H9 (cell line): ENCODE measurements at regions not wholly inside any gene's neighbourhood (a gene's known extent, or its start where the extent isn't known, plus 50 kb on each side); places are given as distances from the start of the nearest gene placed in this dataset.

Source experiments
- DNase-seq: peaks from one replicate; pipeline ENCODE4 v3.0.0-alpha.2; 2017
- H2AFZ ChIP-seq: one replicate; pipeline ENCODE4 v1.6.1; 2013; ENCODE audit warnings: mild to moderate bottlenecking, low read length, control low read depth, moderate library complexity
- H2AK5ac ChIP-seq: 2 replicates; pipeline ENCODE4 v1.6.1; 2013; ENCODE audit warnings: low read length, control low read depth, mixed read lengths; ENCODE audit not compliant: insufficient read length
- H2BK120ac ChIP-seq: one replicate; pipeline ENCODE4 v1.6.1; 2013; ENCODE audit warnings: low read depth, mild to moderate bottlenecking, low read length, control low read depth, inconsistent platforms; ENCODE audit not compliant: poor library complexity, severe bottlenecking
- H2BK12ac ChIP-seq: 2 replicates; pipeline ENCODE4 v1.6.1; 2013; ENCODE audit warnings: low read length, control low read depth, mixed read lengths, low read depth; ENCODE audit not compliant: insufficient read length
- H2BK15ac ChIP-seq: 2 replicates; pipeline ENCODE4 v1.6.1; 2013; ENCODE audit warnings: low read depth, low read length, control low read depth
- H2BK20ac ChIP-seq: one replicate; pipeline ENCODE4 v1.6.1; 2013; ENCODE audit warnings: low read depth, mild to moderate bottlenecking, low read length, control low read depth, inconsistent platforms; ENCODE audit not compliant: poor library complexity, severe bottlenecking
- H2BK5ac ChIP-seq: 2 replicates; pipeline ENCODE4 v1.6.1; 2013; ENCODE audit warnings: low read length, control low read depth, mixed read lengths; ENCODE audit not compliant: insufficient read length
- H3K14ac ChIP-seq: 2 replicates; pipeline ENCODE4 v1.6.1; 2013; ENCODE audit warnings: low read length, control low read depth; ENCODE audit not compliant: insufficient read depth
- H3K18ac ChIP-seq: 2 replicates; pipeline ENCODE4 v1.6.1; 2013; ENCODE audit warnings: low read depth, mild to moderate bottlenecking, mixed read lengths, low read length, control low read depth; ENCODE audit not compliant: insufficient read length
- H3K23ac ChIP-seq: 2 replicates; pipeline ENCODE4 v1.6.1; 2013; ENCODE audit warnings: low read length, control low read depth, mixed read lengths, low read depth; ENCODE audit not compliant: insufficient read length
- H3K23me2 ChIP-seq: 2 replicates; pipeline ENCODE4 v1.6.1; 2013; ENCODE audit warnings: low read depth, mild to moderate bottlenecking, mixed read lengths, low read length, control low read depth; ENCODE audit not compliant: insufficient read length, poor library complexity, severe bottlenecking
- H3K27ac ChIP-seq: 2 replicates; pipeline ENCODE4 v1.5.1; 2013; ENCODE audit warnings: low read length, control low read depth, mixed read lengths, low read depth; ENCODE audit not compliant: insufficient read length
- H3K27me3 ChIP-seq: 2 replicates; pipeline ENCODE4 v1.6.1; 2013; ENCODE audit warnings: low read length, control low read depth, inconsistent platforms; ENCODE audit not compliant: insufficient read depth
- H3K4ac ChIP-seq: 2 replicates; pipeline ENCODE4 v1.6.1; 2013; ENCODE audit warnings: low read depth, mild to moderate bottlenecking, control low read depth, inconsistent platforms, low read length, moderate library complexity
- H3K4me1 ChIP-seq: 2 replicates; pipeline ENCODE4 v1.6.1; 2013; ENCODE audit warnings: low read length, control low read depth, inconsistent platforms; ENCODE audit not compliant: insufficient read depth
- H3K4me2 ChIP-seq: 2 replicates; pipeline ENCODE4 v1.6.1; 2013; ENCODE audit warnings: low read length, control low read depth, mixed read lengths; ENCODE audit not compliant: insufficient read length, insufficient read depth
- H3K56ac ChIP-seq: 2 replicates; pipeline ENCODE4 v1.6.1; 2013; ENCODE audit warnings: low read depth, mild to moderate bottlenecking, mixed read lengths, low read length, control low read depth; ENCODE audit not compliant: insufficient read length
- H3K79me1 ChIP-seq: 2 replicates; pipeline ENCODE4 v1.6.1; 2013; ENCODE audit warnings: low read depth, mild to moderate bottlenecking, moderate library complexity, low read length, control low read depth, inconsistent platforms; ENCODE audit not compliant: insufficient read depth, poor library complexity, severe bottlenecking
- H3K79me2 ChIP-seq: 2 replicates; pipeline ENCODE4 v1.6.1; 2013; ENCODE audit warnings: low read length, control low read depth, inconsistent platforms; ENCODE audit not compliant: insufficient read depth
- H3K9ac ChIP-seq: 2 replicates; pipeline ENCODE4 v1.6.1; 2013; ENCODE audit warnings: low read length, control low read depth, mixed read lengths; ENCODE audit not compliant: insufficient read length; ENCODE audit errors: extremely low read depth
- H3K9me3 ChIP-seq: one replicate; pipeline ENCODE4 v1.6.1; 2013; ENCODE audit warnings: low read depth, low read length, inconsistent platforms; ENCODE audit not compliant: control insufficient read depth
- H3T11ph ChIP-seq: one replicate; pipeline ENCODE4 v1.6.1; 2013; ENCODE audit warnings: mild to moderate bottlenecking, low read length, control low read depth, inconsistent platforms
- H4K20me1 ChIP-seq: one replicate; pipeline ENCODE4 v1.6.1; 2013; ENCODE audit not compliant: control insufficient read depth, insufficient read length, insufficient read depth
- H4K5ac ChIP-seq: 2 replicates; pipeline ENCODE4 v1.6.1; 2013; ENCODE audit warnings: low read depth, mild to moderate bottlenecking, mixed read lengths, low read length, control low read depth; ENCODE audit not compliant: insufficient read length
- H4K8ac ChIP-seq: replicated peaks from 2 replicates; pipeline ENCODE4 v1.6.1; 2013; ENCODE audit warnings: low read length, control low read depth, mixed read lengths, low read depth; ENCODE audit not compliant: insufficient read length
- H4K91ac ChIP-seq: 2 replicates; pipeline ENCODE4 v1.6.1; 2013; ENCODE audit warnings: low read depth, mild to moderate bottlenecking, moderate library complexity, mixed read lengths, low read length, control low read depth; ENCODE audit not compliant: insufficient read length
- H3K27ac Mint-ChIP-seq, 3 experiments: 2 replicates in 2 of 3; 3 replicates in 1 of 3; pipeline ENCODE4 v1.8.0; 2020 to 2021; ENCODE audit warnings: mixed read lengths in 3 of 3, mild to moderate bottlenecking in 1 of 3, moderate library complexity in 1 of 3
- H3K27me3 Mint-ChIP-seq: 2 replicates; pipeline ENCODE4 v1.8.0; 2021; ENCODE audit warnings: low read depth, mild to moderate bottlenecking, moderate library complexity, mixed read lengths
- H3K36me3 Mint-ChIP-seq, 3 experiments: 2 replicates in 2 of 3; 3 replicates in 1 of 3; pipeline ENCODE4 v1.8.0; 2020 to 2021; ENCODE audit warnings: low read depth in 3 of 3, mixed read lengths in 3 of 3; ENCODE audit not compliant: insufficient read depth in 1 of 3
- H3K4me1 Mint-ChIP-seq, 2 experiments: 2 replicates each; pipeline ENCODE4 v1.8.0; 2020; ENCODE audit warnings: mixed read lengths in 2 of 2
- H3K4me3 Mint-ChIP-seq, 2 experiments: 2 replicates in 1 of 2; 3 replicates in 1 of 2; pipeline ENCODE4 v1.8.0; 2020 to 2021; ENCODE audit warnings: mild to moderate bottlenecking in 2 of 2, mixed read lengths in 2 of 2, moderate library complexity in 1 of 2
- H3K9me3 Mint-ChIP-seq, 2 experiments: 2 replicates in 1 of 2; 3 replicates in 1 of 2; pipeline ENCODE4 v1.8.0; 2020; ENCODE audit warnings: mild to moderate bottlenecking in 2 of 2, mixed read lengths in 2 of 2, moderate library complexity in 1 of 2
- WGBS: extraction: QIAGEN DNeasy Blood & Tissue Kit; methylation state at CpG from one replicate; pipeline ENCODE4 v1.1.7; 2013; ENCODE audit warnings: missing lambda C conversion rate, low lambda C conversion rate, mixed read lengths; ENCODE audit not compliant: insufficient read length; ENCODE audit errors: extremely low coverage; 5-methylcytosine and 5-hydroxymethylcytosine counted together
- TF ChIP-seq, protein P1 (sequence below): fragments of 200-600 bp; sonication (generic); conservative IDR thresholded peaks from 3 replicates; pipeline ENCODE4 v1.8.0; 2021; ENCODE audit warnings: antibody characterized with exemption, mild to moderate bottlenecking

DNA sequence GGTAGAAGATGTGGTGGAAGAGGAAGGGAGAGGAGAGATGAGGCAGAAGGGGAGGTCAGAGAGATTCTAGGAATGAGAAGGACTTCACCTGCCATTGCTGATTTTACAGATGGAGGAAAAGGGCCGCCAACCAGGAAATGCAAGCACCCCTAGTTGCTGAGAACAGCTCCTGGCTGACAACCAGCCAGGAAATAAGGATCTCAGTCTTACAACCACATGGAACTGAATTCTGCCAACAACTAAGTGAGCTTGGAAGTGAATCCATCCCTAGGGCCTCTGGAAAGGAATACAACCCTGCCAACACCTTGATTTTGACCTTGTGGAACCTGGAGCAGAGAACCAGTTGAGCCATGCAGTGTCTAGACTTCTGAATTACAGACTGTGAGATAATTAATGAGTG, 86.6 kb downstream of the EDEM1 start:
- H3K56ac ChIP-seq: no peak overlapping the region
- Mint-ChIP-seq H3K36me3 (no peaks in the 10 kb centered on the region), H3K27me3 (no peaks in the 10 kb centered on the region), H3K27ac (no peak overlapping the region), H3K9me3 (no peaks in the 10 kb centered on the region), H3K4me1 (no peaks in the 10 kb centered on the region), H3K4me3 (no peak overlapping the region)
- H3K9ac ChIP-seq: no peak overlapping the region
- H4K91ac ChIP-seq: no peak overlapping the region
- H3K4ac ChIP-seq: no peak overlapping the region
- H4K8ac ChIP-seq: no peak overlapping the region
- no peak overlapping the region for H2AFZ ChIP-seq
- H3K27ac ChIP-seq: no peak overlapping the region
- no peak overlapping the region for H2BK20ac ChIP-seq
- no peaks in the 10 kb centered on the region for H3K4me1 ChIP-seq
- no peak overlapping the region for H3K14ac ChIP-seq
- no peak overlapping the region for H3T11ph ChIP-seq
- no peak overlapping the region for H2AK5ac ChIP-seq
- DNase-seq: no peak
- H3K27me3 ChIP-seq: no peaks in the 10 kb centered on the region
- H3K9me3 ChIP-seq: no peaks in the 10 kb centered on the region
- no peak overlapping the region for H3K4me2 ChIP-seq
- H3K23me2 ChIP-seq: no peaks in the 10 kb centered on the region
- no peak overlapping the region for H2BK15ac ChIP-seq
- no peaks in the 10 kb centered on the region for H3K79me2 ChIP-seq
- no peak overlapping the region for H4K5ac ChIP-seq
- H3K23ac ChIP-seq: no peak overlapping the region
- no peak overlapping the region for H2BK5ac ChIP-seq
- TF ChIP-seq, protein P1, sequence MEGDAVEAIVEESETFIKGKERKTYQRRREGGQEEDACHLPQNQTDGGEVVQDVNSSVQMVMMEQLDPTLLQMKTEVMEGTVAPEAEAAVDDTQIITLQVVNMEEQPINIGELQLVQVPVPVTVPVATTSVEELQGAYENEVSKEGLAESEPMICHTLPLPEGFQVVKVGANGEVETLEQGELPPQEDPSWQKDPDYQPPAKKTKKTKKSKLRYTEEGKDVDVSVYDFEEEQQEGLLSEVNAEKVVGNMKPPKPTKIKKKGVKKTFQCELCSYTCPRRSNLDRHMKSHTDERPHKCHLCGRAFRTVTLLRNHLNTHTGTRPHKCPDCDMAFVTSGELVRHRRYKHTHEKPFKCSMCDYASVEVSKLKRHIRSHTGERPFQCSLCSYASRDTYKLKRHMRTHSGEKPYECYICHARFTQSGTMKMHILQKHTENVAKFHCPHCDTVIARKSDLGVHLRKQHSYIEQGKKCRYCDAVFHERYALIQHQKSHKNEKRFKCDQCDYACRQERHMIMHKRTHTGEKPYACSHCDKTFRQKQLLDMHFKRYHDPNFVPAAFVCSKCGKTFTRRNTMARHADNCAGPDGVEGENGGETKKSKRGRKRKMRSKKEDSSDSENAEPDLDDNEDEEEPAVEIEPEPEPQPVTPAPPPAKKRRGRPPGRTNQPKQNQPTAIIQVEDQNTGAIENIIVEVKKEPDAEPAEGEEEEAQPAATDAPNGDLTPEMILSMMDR: no peak
- no peak overlapping the region for H2BK12ac ChIP-seq
- no CpG with 5 or more reads among the region's 1 CpG for WGBS
- H3K18ac ChIP-seq: no peak overlapping the region
- H4K20me1 ChIP-seq: no peaks in the 10 kb centered on the region
- H3K79me1 ChIP-seq: no peaks in the 10 kb centered on the region
- no peak overlapping the region for H2BK120ac ChIP-seq
